Muscle layer of colon (tissue), 2 donors: ENCODE measurements at regions not wholly inside any gene's neighbourhood (a gene's known extent, or its start where the extent isn't known, plus 50 kb on each side); places are given as distances from the start of the nearest gene placed in this dataset.
"Not testable (repeated sequence)": the region's sequence is repeated elsewhere in the genome, so short reads cannot be mapped to it uniquely, and the experiment has no call there.

ENCODE experiments used
- H3K27ac ChIP-seq: one replicate; pipeline ENCODE4 v1.7.0; 2013; ENCODE audit warnings: low read depth, mild to moderate bottlenecking, low read length, moderate library complexity
- H3K27me3 ChIP-seq, 2 donors: one replicate each; pipeline ENCODE4 v1.7.0; 2013; ENCODE audit warnings: low read length in 2 of 2, mild to moderate bottlenecking in 2 of 2; ENCODE audit not compliant: insufficient read depth in 2 of 2, control insufficient read depth in 1 of 2
- H3K36me3 ChIP-seq: one replicate; pipeline ENCODE4 v1.7.0; 2013; ENCODE audit warnings: mild to moderate bottlenecking, low read length; ENCODE audit not compliant: insufficient read depth
- H3K4me1 ChIP-seq: one replicate; pipeline ENCODE4 v1.7.0; 2013; ENCODE audit warnings: mild to moderate bottlenecking, low read length; ENCODE audit not compliant: insufficient read depth
- H3K4me3 ChIP-seq, 2 donors: one replicate each; pipeline ENCODE4 v1.7.0; 2013; ENCODE audit warnings: low read length in 2 of 2, low read depth in 1 of 2, mild to moderate bottlenecking in 1 of 2, moderate library complexity in 1 of 2
- H3K9ac ChIP-seq: one replicate; pipeline ENCODE4 v1.7.0; 2013; ENCODE audit warnings: low read length
- H3K9me3 ChIP-seq: one replicate; pipeline ENCODE4 v1.7.0; 2013; ENCODE audit warnings: mild to moderate bottlenecking, low read length
- donor health status: abdominal sarcoma.
- donor health status: Adenocarcinoma of cecum.

GRCh38 chr5:164237486-164237885 is 732.1 kb downstream of the MAT2B start:
- Histone ChIP-seq H3K9ac (no peak overlapping the region), H3K4me3 (no peak overlapping the region), H3K9me3 (no peaks in the 10 kb centered on the region), H3K27me3 (no peaks in the 10 kb centered on the region), H3K4me1 (no peaks in the 10 kb centered on the region), H3K36me3 (no peaks in the 10 kb centered on the region), H3K27ac (no peak overlapping the region)

DNA sequence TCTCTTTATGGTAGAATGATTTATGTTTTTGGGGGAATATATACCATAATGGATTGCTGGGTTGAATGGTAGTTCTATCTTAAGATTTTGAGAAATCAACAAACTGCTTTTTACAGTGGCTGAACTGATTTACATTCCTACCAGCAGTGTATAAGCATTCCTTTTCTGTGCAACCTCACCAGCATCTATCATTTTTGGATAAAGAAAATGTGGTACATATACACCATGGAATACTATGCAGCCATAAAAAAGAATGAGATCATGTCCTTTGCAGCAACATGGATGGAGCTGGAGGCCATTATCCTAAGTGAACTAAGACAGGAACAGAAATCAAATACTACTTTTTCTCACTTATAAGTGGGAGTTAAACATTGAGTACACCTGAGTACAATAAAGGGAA is 746.4 kb downstream of the MAT2B start:
- not testable (repeated sequence) for H3K4me3 ChIP-seq, H3K27me3 ChIP-seq, H3K9me3 ChIP-seq, H3K4me1 ChIP-seq, H3K9ac ChIP-seq, H3K27ac ChIP-seq, H3K36me3 ChIP-seq

DNA sequence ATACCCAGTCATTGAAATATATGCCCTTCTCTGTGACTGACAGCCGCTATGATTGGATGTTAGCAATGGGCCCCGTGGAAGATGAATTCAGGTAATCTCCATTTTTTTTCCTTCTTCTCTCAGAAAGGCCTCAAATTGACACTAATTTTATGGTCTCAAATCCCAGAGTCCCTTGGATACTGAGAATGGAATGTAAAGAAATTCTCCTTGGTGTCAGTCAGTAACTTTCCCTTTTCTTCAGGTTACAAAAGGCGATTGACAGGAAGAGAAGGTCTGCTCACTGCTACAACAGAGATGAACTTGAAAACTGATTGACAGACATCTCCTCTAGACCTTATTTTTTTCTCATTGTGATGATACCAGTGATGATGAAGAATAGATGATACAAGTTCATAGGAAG is 748.3 kb downstream of the MAT2B start:
- no peaks in the 10 kb centered on the region for H3K27me3 ChIP-seq
- H3K4me3 ChIP-seq = no peak overlapping the region
- H3K9me3 ChIP-seq = no peaks in the 10 kb centered on the region
- no peak overlapping the region for H3K27ac ChIP-seq
- no peaks in the 10 kb centered on the region for H3K4me1 ChIP-seq
- no peak overlapping the region for H3K9ac ChIP-seq
- no peaks in the 10 kb centered on the region for H3K36me3 ChIP-seq

DNA sequence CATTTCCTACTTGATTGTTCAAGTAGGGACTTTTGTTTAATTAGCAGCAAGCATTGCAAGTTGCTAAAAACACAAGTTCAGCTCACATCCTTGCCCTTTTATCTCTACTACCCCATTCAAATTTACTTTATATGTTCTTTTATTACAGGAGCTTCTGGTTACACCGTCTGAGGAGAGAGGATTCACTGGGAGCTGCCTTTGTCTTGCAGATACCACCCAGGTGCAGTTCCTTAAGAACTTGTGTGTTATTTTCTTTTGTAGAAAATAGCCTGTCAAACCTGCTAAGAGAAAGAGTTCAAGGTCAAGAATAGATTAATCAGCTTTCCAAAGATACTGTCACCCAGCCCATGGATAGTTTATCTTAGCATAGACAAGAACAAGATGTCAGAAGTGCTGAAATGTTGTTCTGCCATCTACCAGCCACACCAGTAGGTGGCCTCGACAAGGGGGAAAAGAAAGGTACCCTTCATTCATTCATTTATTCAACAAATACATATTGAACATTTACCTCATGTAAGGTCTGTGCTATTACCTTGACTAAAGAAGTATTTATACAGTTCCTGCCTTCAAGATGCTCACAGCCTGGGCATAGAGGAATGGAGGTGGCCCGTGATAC is 750.3 kb downstream of the MAT2B start:
- no peaks in the 10 kb centered on the region for H3K36me3 ChIP-seq
- no peak overlapping the region for H3K4me3 ChIP-seq
- H3K4me1 ChIP-seq = no peaks in the 10 kb centered on the region
- no peaks in the 10 kb centered on the region for H3K27me3 ChIP-seq
- no peak overlapping the region for H3K27ac ChIP-seq
- no peak overlapping the region for H3K9ac ChIP-seq
- no peaks in the 10 kb centered on the region for H3K9me3 ChIP-seq

DNA sequence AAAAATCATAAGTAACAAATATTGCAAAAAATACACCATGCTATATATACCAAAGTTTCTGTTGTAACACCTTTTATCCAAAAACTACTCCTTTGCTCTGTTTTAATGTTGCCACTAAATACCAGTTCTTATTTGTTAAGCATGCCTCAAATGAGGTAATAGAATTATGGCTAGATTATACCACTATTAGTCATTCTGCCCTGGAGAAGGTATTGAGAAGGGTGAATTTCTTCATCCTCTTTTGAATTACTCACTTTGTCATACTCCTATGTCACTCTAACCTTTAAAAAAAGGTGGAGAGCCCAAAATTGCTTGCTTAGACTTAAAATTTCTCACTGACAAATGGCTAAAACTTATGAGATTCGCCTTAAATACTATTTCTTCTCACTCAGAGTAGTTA is 750.9 kb downstream of the MAT2B start:
- Histone ChIP-seq H3K9me3 (no peaks in the 10 kb centered on the region), H3K27ac (no peak overlapping the region), H3K36me3 (no peaks in the 10 kb centered on the region), H3K4me3 (no peak overlapping the region), H3K9ac (no peak overlapping the region), H3K4me1 (no peaks in the 10 kb centered on the region), H3K27me3 (no peaks in the 10 kb centered on the region)

GRCh38 chr5:164256954-164257353 is 751.5 kb downstream of the MAT2B start:
- no peak overlapping the region for H3K27ac ChIP-seq
- no peak overlapping the region for H3K9ac ChIP-seq
- H3K27me3 ChIP-seq = no peaks in the 10 kb centered on the region
- H3K9me3 ChIP-seq = no peaks in the 10 kb centered on the region
- no peak overlapping the region for H3K4me3 ChIP-seq
- no peaks in the 10 kb centered on the region for H3K4me1 ChIP-seq
- H3K36me3 ChIP-seq = no peaks in the 10 kb centered on the region

GRCh38 chr5:164265566-164265965 is 760.1 kb downstream of the MAT2B start:
- Histone ChIP-seq H3K4me1 (no peaks in the 10 kb centered on the region), H3K27me3 (no peaks in the 10 kb centered on the region), H3K36me3 (no peaks in the 10 kb centered on the region), H3K9ac (no peak overlapping the region), H3K4me3 (no peak overlapping the region), H3K27ac (no peak overlapping the region), H3K9me3 (no peaks in the 10 kb centered on the region)

DNA sequence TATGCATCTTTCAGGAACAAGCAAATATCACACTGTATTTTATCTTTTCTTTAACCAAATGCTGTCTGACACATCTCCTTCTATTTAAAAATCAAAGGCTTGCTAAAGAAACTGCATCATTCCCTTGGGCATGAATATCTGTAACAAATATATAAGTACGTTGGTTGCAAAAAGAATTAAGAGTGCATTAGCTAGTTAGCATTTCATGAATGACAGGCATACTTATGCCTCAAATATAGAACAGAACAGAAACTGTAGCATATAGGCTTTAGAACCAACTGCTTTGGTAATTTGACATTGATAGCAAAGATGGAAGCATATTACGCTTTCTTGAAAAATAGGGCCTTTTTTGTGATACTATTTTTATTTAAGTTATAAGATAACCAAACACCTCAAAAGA is 761.2 kb downstream of the MAT2B start:
- Histone ChIP-seq H3K4me1 (no peaks in the 10 kb centered on the region), H3K4me3 (no peak overlapping the region), H3K9me3 (no peaks in the 10 kb centered on the region), H3K9ac (no peak overlapping the region), H3K27ac (no peak overlapping the region), H3K36me3 (no peaks in the 10 kb centered on the region), H3K27me3 (no peaks in the 10 kb centered on the region)

DNA sequence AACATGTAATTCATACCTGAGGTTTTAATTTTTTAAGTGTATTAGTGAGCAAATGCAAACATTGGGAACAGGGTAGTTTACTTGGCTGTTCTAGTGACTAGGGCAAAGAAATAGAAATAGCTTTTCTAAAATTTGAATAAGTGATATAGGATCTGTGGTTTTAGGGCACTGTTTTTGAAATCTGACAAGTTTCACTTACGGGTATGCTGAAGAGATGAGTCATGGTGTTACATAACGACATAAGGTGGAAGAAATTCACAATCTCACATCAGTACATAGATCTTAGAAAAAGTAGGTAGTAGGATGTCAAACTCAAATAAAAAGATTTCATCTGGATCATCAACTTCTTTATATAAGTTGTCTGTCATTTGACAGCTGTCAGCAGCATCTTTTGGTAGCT is 772.3 kb downstream of the MAT2B start:
- Histone ChIP-seq H3K9me3 (no peaks in the 10 kb centered on the region), H3K9ac (no peak overlapping the region), H3K27me3 (no peaks in the 10 kb centered on the region), H3K4me3 (no peak overlapping the region), H3K4me1 (no peaks in the 10 kb centered on the region), H3K36me3 (no peaks in the 10 kb centered on the region), H3K27ac (no peak overlapping the region)

DNA sequence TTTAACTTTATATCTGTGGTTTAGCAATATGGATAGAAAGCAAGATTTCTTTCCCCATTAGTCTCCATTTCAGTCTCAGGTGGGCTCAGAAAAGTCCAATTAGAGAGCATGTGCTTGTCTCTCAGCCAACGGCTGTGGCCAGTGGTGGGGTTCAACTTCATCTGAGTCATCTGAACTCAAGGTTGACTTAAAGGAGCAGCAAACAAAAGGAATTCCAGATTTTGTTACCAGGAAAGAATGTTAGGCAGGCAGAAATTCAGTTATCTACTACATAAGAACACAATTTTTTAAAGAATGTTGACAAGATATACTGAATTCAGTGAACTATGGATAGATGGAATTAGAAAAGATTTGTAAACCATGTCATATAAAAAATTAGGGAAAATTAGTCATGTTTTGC is 784.1 kb downstream of the MAT2B start:
- no peaks in the 10 kb centered on the region for H3K27me3 ChIP-seq
- H3K4me3 ChIP-seq = no peak overlapping the region
- no peaks in the 10 kb centered on the region for H3K9me3 ChIP-seq
- no peaks in the 10 kb centered on the region for H3K4me1 ChIP-seq
- no peak overlapping the region for H3K27ac ChIP-seq
- H3K36me3 ChIP-seq = no peaks in the 10 kb centered on the region
- H3K9ac ChIP-seq = no peak overlapping the region

GRCh38 chr5:164296603-164297080 is 791.2 kb downstream of the MAT2B start:
- no peaks in the 10 kb centered on the region for H3K9me3 ChIP-seq
- H3K4me1 ChIP-seq = no peaks in the 10 kb centered on the region
- no peaks in the 10 kb centered on the region for H3K36me3 ChIP-seq
- H3K27ac ChIP-seq = no peak overlapping the region
- no peaks in the 10 kb centered on the region for H3K27me3 ChIP-seq
- H3K4me3 ChIP-seq = no peak overlapping the region
- H3K9ac ChIP-seq = no peak overlapping the region

DNA sequence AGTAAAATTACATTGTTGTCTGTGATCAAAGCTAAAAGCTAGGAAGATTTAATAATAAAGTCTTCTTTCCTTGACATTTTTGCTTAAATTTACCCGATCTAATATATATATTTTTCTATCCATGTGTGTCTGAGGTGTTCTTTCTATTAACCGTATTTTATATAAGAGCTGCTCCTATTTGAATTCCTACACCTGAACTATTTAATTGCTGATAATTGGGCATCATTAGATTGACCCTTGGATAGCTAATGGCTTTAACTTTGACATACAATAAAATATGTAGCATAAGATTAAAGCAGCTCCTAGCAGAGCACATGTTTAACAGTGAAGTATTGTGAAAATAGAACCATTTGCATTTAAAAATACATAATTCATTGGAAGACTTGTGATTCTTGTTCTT is 792.7 kb downstream of the MAT2B start:
- Histone ChIP-seq H3K4me1 (no peaks in the 10 kb centered on the region), H3K27me3 (no peaks in the 10 kb centered on the region), H3K27ac (no peak overlapping the region), H3K9me3 (no peaks in the 10 kb centered on the region), H3K36me3 (no peaks in the 10 kb centered on the region), H3K4me3 (no peak overlapping the region), H3K9ac (no peak overlapping the region)
